GM13977 (cell line): ENCODE measurements at regions not wholly inside any gene's neighbourhood (a gene's known extent, or its start where the extent isn't known, plus 50 kb on each side); places are given as distances from the start of the nearest gene placed in this dataset.

Experiments
- DNase-seq: peaks from one replicate; pipeline ENCODE4 v3.0.0; 2012; ENCODE audit warnings: low spot score
- in situ Hi-C: fragments of 300-500 bp; cut with MboI; formaldehyde crosslinking; loops from one replicate; pipeline ENCODE4 v1.12.0; 2022; ENCODE audit warnings: low sequenced_read_pairs, low pct_unique_long_range_greater_than_20kb, mixed read lengths, inconsistent platforms; ENCODE audit not compliant: unreplicated experiment
- TF ChIP-seq, protein P1 (sequence below): IDR thresholded peaks from 2 replicates; pipeline ENCODE4 v1.5.1; 2012; ENCODE audit warnings: mild to moderate bottlenecking, control low read depth; ENCODE audit not compliant: insufficient read depth; ENCODE audit errors: extremely low read depth, missing control alignments

- in situ Hi-C loops: no loop called here
- DNase-seq: no peak
- TF ChIP-seq, protein P1, sequence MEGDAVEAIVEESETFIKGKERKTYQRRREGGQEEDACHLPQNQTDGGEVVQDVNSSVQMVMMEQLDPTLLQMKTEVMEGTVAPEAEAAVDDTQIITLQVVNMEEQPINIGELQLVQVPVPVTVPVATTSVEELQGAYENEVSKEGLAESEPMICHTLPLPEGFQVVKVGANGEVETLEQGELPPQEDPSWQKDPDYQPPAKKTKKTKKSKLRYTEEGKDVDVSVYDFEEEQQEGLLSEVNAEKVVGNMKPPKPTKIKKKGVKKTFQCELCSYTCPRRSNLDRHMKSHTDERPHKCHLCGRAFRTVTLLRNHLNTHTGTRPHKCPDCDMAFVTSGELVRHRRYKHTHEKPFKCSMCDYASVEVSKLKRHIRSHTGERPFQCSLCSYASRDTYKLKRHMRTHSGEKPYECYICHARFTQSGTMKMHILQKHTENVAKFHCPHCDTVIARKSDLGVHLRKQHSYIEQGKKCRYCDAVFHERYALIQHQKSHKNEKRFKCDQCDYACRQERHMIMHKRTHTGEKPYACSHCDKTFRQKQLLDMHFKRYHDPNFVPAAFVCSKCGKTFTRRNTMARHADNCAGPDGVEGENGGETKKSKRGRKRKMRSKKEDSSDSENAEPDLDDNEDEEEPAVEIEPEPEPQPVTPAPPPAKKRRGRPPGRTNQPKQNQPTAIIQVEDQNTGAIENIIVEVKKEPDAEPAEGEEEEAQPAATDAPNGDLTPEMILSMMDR: no peak
Measured at GRCh38 chr6:22042706-22043105, 254.1 kb downstream of the PRL start.

DNA sequence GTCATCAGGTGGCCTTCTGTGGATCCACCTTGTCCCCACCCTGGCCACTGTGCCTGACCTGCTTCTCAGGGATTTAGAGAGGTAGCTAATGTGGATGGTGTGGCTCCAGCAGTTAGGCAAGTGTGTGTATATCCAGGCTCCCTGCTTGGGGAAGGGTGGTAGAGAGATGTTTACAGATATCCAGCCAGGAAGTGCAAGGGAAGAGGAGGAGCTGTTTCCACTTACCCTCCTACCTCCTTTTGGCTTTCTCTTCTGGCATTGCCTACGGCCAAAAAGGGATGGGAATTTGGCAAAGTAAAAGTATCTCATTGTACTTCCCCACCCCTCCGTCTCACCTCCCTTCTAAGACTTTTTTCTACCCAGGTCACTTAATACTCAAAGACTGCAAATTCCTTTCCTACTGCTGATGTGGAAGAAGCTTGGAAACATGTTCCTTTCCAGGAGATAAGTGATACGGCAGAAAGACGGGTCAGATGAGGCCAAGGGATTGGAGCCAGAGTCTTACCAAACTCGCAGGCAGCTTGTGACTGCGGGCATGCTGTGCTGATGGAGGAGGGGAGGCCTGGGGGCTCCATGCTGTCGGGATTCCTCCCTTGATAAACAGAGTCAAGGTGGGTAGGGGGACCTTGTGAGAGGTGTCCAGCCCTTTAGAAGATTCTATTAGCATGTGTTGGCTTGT is 253.4 kb downstream of the PRL start:
- TF ChIP-seq, protein P1: no peak
- in situ Hi-C loops: no loop called here
- DNase-seq: no peak

GRCh38 chr6:22045261-22045912 is 251.4 kb downstream of the PRL start:
- TF ChIP-seq, protein P1: no peak
- DNase-seq: no peak
- in situ Hi-C loops: no loop called here

DNA sequence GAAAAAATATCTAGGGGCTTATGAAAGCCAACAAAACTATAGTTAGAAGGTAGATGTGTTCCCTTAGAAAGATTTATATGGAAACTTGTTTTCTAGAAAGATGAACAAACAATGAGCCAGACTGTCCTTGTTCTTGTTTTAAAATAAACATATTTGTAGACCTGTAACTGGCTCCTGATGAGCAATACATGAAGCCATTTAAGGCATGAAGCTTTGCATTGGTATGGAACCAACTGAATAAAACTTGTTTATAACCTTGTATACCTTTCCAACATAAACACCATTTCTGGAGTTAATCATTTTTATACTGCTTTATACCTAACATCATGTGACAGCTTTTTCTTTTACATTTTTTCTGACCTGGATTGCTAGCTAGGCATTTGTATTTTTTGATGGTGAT is 247.8 kb downstream of the PRL start:
- in situ Hi-C loops: no loop called here
- DNase-seq: no peak
- TF ChIP-seq, protein P1: no peak

GRCh38 chr6:22053391-22053997 is 243.3 kb downstream of the PRL start:
- TF ChIP-seq, protein P1: no peak
- in situ Hi-C loops: no loop called here
- no peak for DNase-seq

- TF ChIP-seq, protein P1: no peak
- no peak for DNase-seq
- in situ Hi-C loops: no loop called here
Measured at GRCh38 chr6:22056398-22056797, 240.4 kb downstream of the PRL start.
